A673 (cell line): ENCODE measurements at regions not wholly inside any gene's neighbourhood (a gene's known extent, or its start where the extent isn't known, plus 50 kb on each side); places are given as distances from the start of the nearest gene placed in this dataset.

ENCODE experiments used
- BruUV-seq: library from RNA; stranded (reverse); fragments of 400-500 nt; replicated peaks from 2 replicates; lab custom pipeline; 2021; lab: Mats Ljungman, UMichigan
- CTCF ChIA-PET: fragments of 300-600 bp; sonication (Branson Sonifier 250); formaldehyde crosslinking; loops from one replicate; lab custom pipeline; 2022; ENCODE audit warnings: antibody characterized with exemption; lab: Charles Lee
- POLR2A ChIA-PET: fragments of 300-600 bp; sonication (Branson Sonifier 250); formaldehyde crosslinking; loops from one replicate; lab custom pipeline; 2022; ENCODE audit warnings: antibody characterized with exemption; ENCODE audit not compliant: low non-redundant PET; lab: Charles Lee
- DNase-seq: peaks from one replicate; pipeline ENCODE4 v3.0.0-alpha.2; 2015; ENCODE audit warnings: low spot score
- H3K27ac ChIP-seq: fragments of 200-600 bp; sonication (generic); 2 replicates; pipeline ENCODE4 v1.5.1; 2016; ENCODE audit warnings: mixed run types, low read depth, mild to moderate bottlenecking, mixed read lengths, antibody characterized with exemption, low read length; ENCODE audit not compliant: poor library complexity, severe bottlenecking
- H3K27me3 ChIP-seq: fragments of 200-600 bp; sonication (generic); replicated peaks from 2 replicates; pipeline ENCODE4 v1.6.1; 2017; ENCODE audit warnings: mixed run types, low read depth, mild to moderate bottlenecking, mixed read lengths, antibody characterized with exemption, low read length; ENCODE audit not compliant: insufficient read depth, poor library complexity
- H3K36me3 ChIP-seq: fragments of 200-600 bp; sonication (generic); 2 replicates; pipeline ENCODE4 v1.6.1; 2016; ENCODE audit warnings: mixed run types, mild to moderate bottlenecking, mixed read lengths, antibody characterized with exemption, low read length; ENCODE audit not compliant: insufficient read depth, poor library complexity, severe bottlenecking
- H3K4me1 ChIP-seq: fragments of 200-600 bp; sonication (generic); 2 replicates; pipeline ENCODE4 v1.6.1; 2017; ENCODE audit warnings: mixed run types, mild to moderate bottlenecking, mixed read lengths, antibody characterized with exemption, low read length; ENCODE audit not compliant: insufficient read depth, poor library complexity, severe bottlenecking
- H3K4me3 ChIP-seq: fragments of 200-600 bp; sonication (generic); 2 replicates; pipeline ENCODE4 v1.5.1; 2016; ENCODE audit warnings: low read depth, mixed run types, mild to moderate bottlenecking, mixed read lengths, low read length; ENCODE audit not compliant: poor library complexity, severe bottlenecking
- H3K9me3 ChIP-seq: fragments of 200-600 bp; sonication (generic); 2 replicates; pipeline ENCODE4 v1.6.1; 2016; ENCODE audit warnings: mixed run types, low read depth, mild to moderate bottlenecking, mixed read lengths, antibody characterized with exemption, low read length; ENCODE audit not compliant: poor library complexity, severe bottlenecking
- EZH2 ChIP-seq: fragments of 200-600 bp; sonication (generic); IDR thresholded peaks from 2 replicates; pipeline ENCODE4 v1.6.1; 2017; ENCODE audit warnings: borderline replicate concordance, low read depth, mild to moderate bottlenecking, mixed read lengths, antibody characterized with exemption, low read length; ENCODE audit not compliant: poor library complexity, severe bottlenecking
- intact Hi-C: fragments of 100-400 bp; cut with micrococcal nuclease; formaldehyde crosslinking; loops from one replicate; pipeline ENCODE4 v1.10.0; 2022; ENCODE audit not compliant: unreplicated experiment
- TF ChIP-seq, protein P1 (sequence below): fragments of 300-800, 200-600 bp; sonication (generic); conservative IDR thresholded peaks from 2 replicates; pipeline ENCODE4 v1.5.1; 2017; ENCODE audit warnings: low read depth, mild to moderate bottlenecking, antibody characterized with exemption, low read length, moderate library complexity, mixed read lengths

DNA sequence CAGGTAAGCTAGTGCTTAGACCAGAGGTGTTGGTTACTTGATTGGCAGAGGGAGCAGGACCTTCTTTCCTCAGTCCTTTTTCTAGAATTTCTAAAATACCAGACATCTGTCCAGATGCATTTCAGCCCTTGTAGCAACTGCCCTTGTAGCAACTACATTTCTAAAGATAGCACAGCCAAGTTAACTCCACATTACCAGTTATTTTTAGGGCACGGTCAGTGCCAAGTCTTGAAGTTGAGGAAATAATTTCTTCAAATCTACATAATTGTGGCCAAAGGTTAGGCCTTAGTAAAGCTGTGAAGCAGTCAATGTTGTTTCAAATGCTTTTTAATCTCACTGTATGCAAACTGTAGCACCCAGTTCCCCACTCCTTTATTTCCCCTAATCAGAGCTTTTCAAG lies 62.9 kb downstream of the MID1IP1 start:
- Histone ChIP-seq H3K27me3 (no peaks in the 10 kb centered on the region), H3K36me3 (no peaks in the 10 kb centered on the region), H3K27ac (no peak overlapping the region), H3K4me3 (no peak overlapping the region), H3K4me1 (no peaks in the 10 kb centered on the region), H3K9me3 (no peaks in the 10 kb centered on the region)
- TF ChIP-seq EZH2, result no peak
- TF ChIP-seq, protein P1, sequence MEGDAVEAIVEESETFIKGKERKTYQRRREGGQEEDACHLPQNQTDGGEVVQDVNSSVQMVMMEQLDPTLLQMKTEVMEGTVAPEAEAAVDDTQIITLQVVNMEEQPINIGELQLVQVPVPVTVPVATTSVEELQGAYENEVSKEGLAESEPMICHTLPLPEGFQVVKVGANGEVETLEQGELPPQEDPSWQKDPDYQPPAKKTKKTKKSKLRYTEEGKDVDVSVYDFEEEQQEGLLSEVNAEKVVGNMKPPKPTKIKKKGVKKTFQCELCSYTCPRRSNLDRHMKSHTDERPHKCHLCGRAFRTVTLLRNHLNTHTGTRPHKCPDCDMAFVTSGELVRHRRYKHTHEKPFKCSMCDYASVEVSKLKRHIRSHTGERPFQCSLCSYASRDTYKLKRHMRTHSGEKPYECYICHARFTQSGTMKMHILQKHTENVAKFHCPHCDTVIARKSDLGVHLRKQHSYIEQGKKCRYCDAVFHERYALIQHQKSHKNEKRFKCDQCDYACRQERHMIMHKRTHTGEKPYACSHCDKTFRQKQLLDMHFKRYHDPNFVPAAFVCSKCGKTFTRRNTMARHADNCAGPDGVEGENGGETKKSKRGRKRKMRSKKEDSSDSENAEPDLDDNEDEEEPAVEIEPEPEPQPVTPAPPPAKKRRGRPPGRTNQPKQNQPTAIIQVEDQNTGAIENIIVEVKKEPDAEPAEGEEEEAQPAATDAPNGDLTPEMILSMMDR, result no peak
- POLR2A ChIA-PET, result no interaction called here
- no TSS peak for BruUV-seq
- CTCF ChIA-PET, result no interaction called here
- intact Hi-C loops, result no loop called here
- no peak for DNase-seq

DNA sequence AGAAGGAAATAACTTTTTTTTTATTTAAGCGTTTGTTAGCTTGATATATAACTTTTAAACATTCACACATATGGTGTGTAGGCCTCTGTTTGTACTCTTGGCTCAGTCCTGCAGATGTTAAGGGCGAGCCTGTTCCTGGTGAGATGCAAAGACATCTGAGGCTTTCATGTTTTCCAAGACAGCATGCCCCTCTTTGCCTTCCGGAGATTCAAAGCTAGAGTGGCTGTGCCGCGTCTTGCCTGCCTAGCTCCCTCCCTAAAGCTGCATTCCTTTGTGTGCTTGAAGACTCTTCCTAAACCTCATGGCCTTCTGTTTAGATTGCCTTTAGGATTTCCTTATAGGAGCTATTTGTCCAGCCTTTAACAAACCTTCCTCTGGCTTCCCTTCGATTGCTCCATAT lies 67.1 kb downstream of the MID1IP1 start:
- POLR2A ChIA-PET, result no interaction called here
- CTCF ChIA-PET, result no interaction called here
- BruUV-seq, result no TSS peak

DNA sequence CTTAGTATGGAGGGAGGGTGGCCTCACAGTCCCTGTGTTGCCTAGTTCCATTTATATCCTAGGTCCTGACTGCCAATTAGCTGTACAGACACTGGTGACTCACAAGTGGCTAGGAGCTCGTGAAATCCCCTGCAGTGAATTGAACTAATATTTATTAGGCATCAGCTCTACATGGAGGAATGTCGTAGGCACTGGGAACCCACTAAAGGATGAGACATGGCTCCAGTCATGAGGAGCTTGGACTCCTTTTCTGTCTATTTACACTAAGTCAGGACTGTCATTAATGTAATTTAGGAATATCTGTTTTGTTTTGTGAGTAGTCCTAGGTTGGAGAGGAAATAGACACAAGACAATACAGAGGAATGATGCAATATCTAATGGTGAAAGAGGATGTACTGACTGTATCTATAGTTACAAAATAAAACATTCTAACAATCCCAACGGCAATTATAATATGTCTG lies 67.7 kb downstream of the MID1IP1 start:
- CTCF ChIA-PET, result no interaction called here
- DNase-seq, result no peak
- POLR2A ChIA-PET, result no interaction called here

More for the DNA sequence above, 67.1 kb downstream of the MID1IP1 start:
- TF ChIP-seq EZH2, result no peak
- TF ChIP-seq, protein P1, result no peak
- Histone ChIP-seq H3K9me3 (no peaks in the 10 kb centered on the region), H3K36me3 (no peaks in the 10 kb centered on the region), H3K27me3 (no peaks in the 10 kb centered on the region), H3K27ac (no peak overlapping the region), H3K4me1 (no peaks in the 10 kb centered on the region), H3K4me3 (no peak overlapping the region)
- no peak for DNase-seq
- intact Hi-C loops, result no loop called here

More for the DNA sequence above, 67.7 kb downstream of the MID1IP1 start:
- Histone ChIP-seq H3K36me3 (no peaks in the 10 kb centered on the region), H3K27me3 (no peaks in the 10 kb centered on the region), H3K27ac (no peak overlapping the region), H3K9me3 (no peaks in the 10 kb centered on the region), H3K4me3 (no peak overlapping the region), H3K4me1 (no peaks in the 10 kb centered on the region)
- no peak for TF ChIP-seq EZH2
- TF ChIP-seq, protein P1, result no peak
- BruUV-seq, result no TSS peak
- intact Hi-C loops, result no loop called here
